ENCODE measurements at regions not wholly inside any gene's neighbourhood (a gene's known extent, or its start where the extent isn't known, plus 50 kb on each side); places are given as distances from the start of the nearest gene placed in this dataset.

DNA sequence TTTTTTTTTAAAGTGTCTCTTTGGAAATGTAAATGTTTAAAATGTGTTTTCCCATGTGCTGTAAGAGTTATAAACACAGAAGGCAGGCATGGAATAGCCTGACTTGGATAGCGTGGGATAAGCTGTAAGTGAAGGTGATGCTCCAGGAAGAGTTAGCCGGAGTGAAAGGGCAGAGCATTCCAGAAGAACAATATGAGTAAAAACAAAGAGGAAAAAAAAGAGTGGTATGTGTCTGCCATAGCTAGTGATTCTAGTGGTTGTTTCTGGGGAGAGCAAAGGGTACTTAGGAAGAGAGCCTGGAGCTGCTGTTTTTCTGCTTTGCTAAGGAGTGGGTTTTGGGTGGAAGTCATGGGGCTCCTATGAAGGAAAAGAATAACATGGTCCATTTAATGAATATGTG is 126.9 kb upstream of the DLGAP1 start:
- WGBS, 3 donors = 76 to 88% (median 79%) methylated on average over 2 of the region's 2 CpGs
- no peak overlapping the region for H3K27ac ChIP-seq
- TF ChIP-seq, protein P1, sequence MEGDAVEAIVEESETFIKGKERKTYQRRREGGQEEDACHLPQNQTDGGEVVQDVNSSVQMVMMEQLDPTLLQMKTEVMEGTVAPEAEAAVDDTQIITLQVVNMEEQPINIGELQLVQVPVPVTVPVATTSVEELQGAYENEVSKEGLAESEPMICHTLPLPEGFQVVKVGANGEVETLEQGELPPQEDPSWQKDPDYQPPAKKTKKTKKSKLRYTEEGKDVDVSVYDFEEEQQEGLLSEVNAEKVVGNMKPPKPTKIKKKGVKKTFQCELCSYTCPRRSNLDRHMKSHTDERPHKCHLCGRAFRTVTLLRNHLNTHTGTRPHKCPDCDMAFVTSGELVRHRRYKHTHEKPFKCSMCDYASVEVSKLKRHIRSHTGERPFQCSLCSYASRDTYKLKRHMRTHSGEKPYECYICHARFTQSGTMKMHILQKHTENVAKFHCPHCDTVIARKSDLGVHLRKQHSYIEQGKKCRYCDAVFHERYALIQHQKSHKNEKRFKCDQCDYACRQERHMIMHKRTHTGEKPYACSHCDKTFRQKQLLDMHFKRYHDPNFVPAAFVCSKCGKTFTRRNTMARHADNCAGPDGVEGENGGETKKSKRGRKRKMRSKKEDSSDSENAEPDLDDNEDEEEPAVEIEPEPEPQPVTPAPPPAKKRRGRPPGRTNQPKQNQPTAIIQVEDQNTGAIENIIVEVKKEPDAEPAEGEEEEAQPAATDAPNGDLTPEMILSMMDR (IDR thresholded peaks at IDR 0.05) = no peak
- no peak for TF ChIP-seq EP300 (IDR thresholded peaks at IDR 0.05)
- no peak for TF ChIP-seq POLR2A (IDR thresholded peaks at IDR 0.05)
- no peaks in the 10 kb centered on the region for H3K9me3 ChIP-seq
- H3K4me3 ChIP-seq = no peak overlapping the region
- no peaks in the 10 kb centered on the region for H3K27me3 ChIP-seq
- no peaks in the 10 kb centered on the region for H3K36me3 ChIP-seq
- H3K4me1 ChIP-seq (ENCODE audit: insufficient read depth) = no peaks in the 10 kb centered on the region
- intact Hi-C loops (cut with DNase I) = no loop called here
- no peak for DNase-seq

- Histone ChIP-seq H3K27ac (no peak overlapping the region), H3K4me3 (no peak overlapping the region), H3K36me3 (no peaks in the 10 kb centered on the region), H3K9me3 (no peaks in the 10 kb centered on the region), H3K4me1 (ENCODE audit: insufficient read depth) (no peaks in the 10 kb centered on the region), H3K27me3 (no peaks in the 10 kb centered on the region)
- intact Hi-C loops (cut with DNase I) = no loop called here
- TF ChIP-seq, protein P1 (IDR thresholded peaks at IDR 0.05) = no peak
- no peak for TF ChIP-seq POLR2A (IDR thresholded peaks at IDR 0.05)
- no peak for TF ChIP-seq EP300 (IDR thresholded peaks at IDR 0.05)
- no peak for DNase-seq
- WGBS, 3 donors = 78 to 94% (median 80%) methylated on average over 5 of the region's 5 CpGs
Observed at GRCh38 chr18:4578449-4578848, 123.3 kb upstream of the DLGAP1 start.

DNA sequence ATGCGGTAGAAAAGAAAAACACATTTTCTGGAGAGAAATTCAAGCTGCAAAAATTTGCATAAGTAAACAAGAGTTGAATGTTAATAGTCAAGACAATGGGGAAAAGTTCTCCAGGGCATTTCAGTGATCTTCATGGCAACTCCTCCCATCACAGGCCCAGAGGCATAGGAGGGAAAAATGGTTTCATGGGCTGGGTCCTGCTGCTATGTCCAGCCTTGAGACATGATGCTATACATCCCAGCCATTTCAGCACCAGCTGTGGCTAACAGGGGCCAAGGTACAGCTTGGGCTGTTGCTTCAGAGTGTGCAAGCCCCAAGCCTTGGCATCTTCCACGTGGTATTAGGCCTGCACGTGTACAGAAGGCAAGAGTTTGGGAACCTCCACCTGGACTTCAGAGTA is 118.6 kb upstream of the DLGAP1 start:
- no peak for DNase-seq
- WGBS, 3 donors = 48 to 82% (median 81%) methylated on average over 3 of the region's 3 CpGs
- H3K9me3 ChIP-seq = no peaks in the 10 kb centered on the region
- H3K27me3 ChIP-seq = no peaks in the 10 kb centered on the region
- intact Hi-C loops (cut with DNase I) = no loop called here
- H3K4me3 ChIP-seq = no peak overlapping the region
- no peak overlapping the region for H3K27ac ChIP-seq
- no peaks in the 10 kb centered on the region for H3K36me3 ChIP-seq
- H3K4me1 ChIP-seq (ENCODE audit: insufficient read depth) = no peaks in the 10 kb centered on the region
- no peak for TF ChIP-seq POLR2A (IDR thresholded peaks at IDR 0.05)
- TF ChIP-seq, protein P1 (IDR thresholded peaks at IDR 0.05) = no peak
- no peak for TF ChIP-seq EP300 (IDR thresholded peaks at IDR 0.05)

GRCh38 chr18:4557502-4557901 is 102.4 kb upstream of the DLGAP1 start:
- DNase-seq = no peak
- H3K27ac ChIP-seq = no peak overlapping the region
- TF ChIP-seq POLR2A (IDR thresholded peaks at IDR 0.05) (no peak), EP300 (IDR thresholded peaks at IDR 0.05) (no peak)
- TF ChIP-seq, protein P1 (IDR thresholded peaks at IDR 0.05) = no peak

GRCh38 chr18:4551001-4551360 is 95.9 kb upstream of the DLGAP1 start:
- H3K4me1 ChIP-seq (ENCODE audit: insufficient read depth) = no peaks in the 10 kb centered on the region
- WGBS, 3 donors = 28 to 49% (median 29%) methylated on average over 1 of the region's 1 CpG
- intact Hi-C loops (cut with DNase I) = no loop called here
- TF ChIP-seq, protein P1 (IDR thresholded peaks at IDR 0.05) = no peak
- no peak for TF ChIP-seq POLR2A (IDR thresholded peaks at IDR 0.05)
- TF ChIP-seq EP300 (IDR thresholded peaks at IDR 0.05) = no peak
- no peak overlapping the region for H3K27ac ChIP-seq
- H3K4me3 ChIP-seq = no peak overlapping the region
- H3K27me3 ChIP-seq = no peaks in the 10 kb centered on the region
- no peaks in the 10 kb centered on the region for H3K36me3 ChIP-seq
- no peak for DNase-seq
- H3K9me3 ChIP-seq = no peaks in the 10 kb centered on the region

More at GRCh38 chr18:4557502-4557901, 102.4 kb upstream of the DLGAP1 start:
- 85 to 90% (median 88%) methylated on average over 3 of the region's 3 CpGs for WGBS, 3 donors
- Histone ChIP-seq H3K4me3 (no peak overlapping the region), H3K36me3 (no peaks in the 10 kb centered on the region), H3K4me1 (ENCODE audit: insufficient read depth) (no peaks in the 10 kb centered on the region), H3K9me3 (no peaks in the 10 kb centered on the region), H3K27me3 (no peaks in the 10 kb centered on the region)
- intact Hi-C loops (cut with DNase I) = no loop called here
